Choroid plexus epithelial cell (primary cell): ENCODE measurements at regions not wholly inside any gene's neighbourhood (a gene's known extent, or its start where the extent isn't known, plus 50 kb on each side); places are given as distances from the start of the nearest gene placed in this dataset.

ENCODE experiments used
- DNase-seq: peaks from one replicate; pipeline ENCODE4 v3.0.0-alpha.2; 2010; ENCODE audit warnings: low read depth
- H3K4me3 ChIP-seq: 2 replicates; pipeline ENCODE4 v1.5.1; 2011; ENCODE audit warnings: low read depth, mild to moderate bottlenecking, control low read depth, low read length, moderate library complexity
- TF ChIP-seq, protein P1 (sequence below): conservative IDR thresholded peaks from 2 replicates; pipeline ENCODE4 v1.5.1; 2011; ENCODE audit warnings: low read depth, mild to moderate bottlenecking, control low read depth, inconsistent platforms, low read length, moderate library complexity

DNA sequence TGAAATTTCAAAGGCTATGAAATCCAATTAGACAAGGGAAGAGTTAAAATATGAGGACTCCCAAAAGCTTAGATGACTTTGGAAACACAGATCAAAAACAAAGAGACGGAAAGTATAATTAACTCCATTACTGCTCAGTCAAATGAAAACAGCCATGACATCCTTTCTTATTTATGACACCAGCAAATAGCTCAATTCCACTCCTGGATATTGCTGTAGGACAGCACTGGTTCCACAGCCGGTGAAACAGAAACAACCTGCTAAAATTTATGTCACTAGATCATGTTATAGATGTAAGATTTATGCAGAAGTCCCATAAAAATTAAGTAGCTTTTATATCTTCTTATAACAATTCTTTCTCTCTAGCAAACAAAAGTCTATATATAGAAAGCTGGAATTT, 65.6 kb upstream of the RRP15 start:
- DNase-seq = no peak
- TF ChIP-seq, protein P1, sequence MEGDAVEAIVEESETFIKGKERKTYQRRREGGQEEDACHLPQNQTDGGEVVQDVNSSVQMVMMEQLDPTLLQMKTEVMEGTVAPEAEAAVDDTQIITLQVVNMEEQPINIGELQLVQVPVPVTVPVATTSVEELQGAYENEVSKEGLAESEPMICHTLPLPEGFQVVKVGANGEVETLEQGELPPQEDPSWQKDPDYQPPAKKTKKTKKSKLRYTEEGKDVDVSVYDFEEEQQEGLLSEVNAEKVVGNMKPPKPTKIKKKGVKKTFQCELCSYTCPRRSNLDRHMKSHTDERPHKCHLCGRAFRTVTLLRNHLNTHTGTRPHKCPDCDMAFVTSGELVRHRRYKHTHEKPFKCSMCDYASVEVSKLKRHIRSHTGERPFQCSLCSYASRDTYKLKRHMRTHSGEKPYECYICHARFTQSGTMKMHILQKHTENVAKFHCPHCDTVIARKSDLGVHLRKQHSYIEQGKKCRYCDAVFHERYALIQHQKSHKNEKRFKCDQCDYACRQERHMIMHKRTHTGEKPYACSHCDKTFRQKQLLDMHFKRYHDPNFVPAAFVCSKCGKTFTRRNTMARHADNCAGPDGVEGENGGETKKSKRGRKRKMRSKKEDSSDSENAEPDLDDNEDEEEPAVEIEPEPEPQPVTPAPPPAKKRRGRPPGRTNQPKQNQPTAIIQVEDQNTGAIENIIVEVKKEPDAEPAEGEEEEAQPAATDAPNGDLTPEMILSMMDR = no peak
- H3K4me3 ChIP-seq = no peak overlapping the region

DNA sequence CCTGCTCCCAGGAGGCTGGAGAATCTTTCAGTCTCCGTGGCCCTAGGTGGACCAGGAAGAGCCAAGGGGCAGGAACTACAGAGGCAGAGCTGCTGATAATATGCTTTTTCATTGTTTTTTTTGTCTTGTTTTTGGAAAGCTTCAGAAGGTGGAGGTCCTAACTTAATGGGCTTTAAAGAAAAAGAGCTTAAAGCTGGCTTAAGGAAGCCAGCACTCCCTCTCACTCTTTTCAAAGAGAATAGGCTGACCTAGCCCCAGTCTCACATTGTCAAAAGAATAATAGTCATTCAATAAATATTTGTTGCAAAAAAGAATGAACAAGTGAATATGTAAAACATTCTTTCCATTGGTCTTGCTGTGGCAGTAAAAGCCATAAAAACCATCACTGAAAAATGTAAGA, 61.0 kb upstream of the RRP15 start:
- DNase-seq = no peak
- no peak overlapping the region for H3K4me3 ChIP-seq
- TF ChIP-seq, protein P1 = no peak

DNA sequence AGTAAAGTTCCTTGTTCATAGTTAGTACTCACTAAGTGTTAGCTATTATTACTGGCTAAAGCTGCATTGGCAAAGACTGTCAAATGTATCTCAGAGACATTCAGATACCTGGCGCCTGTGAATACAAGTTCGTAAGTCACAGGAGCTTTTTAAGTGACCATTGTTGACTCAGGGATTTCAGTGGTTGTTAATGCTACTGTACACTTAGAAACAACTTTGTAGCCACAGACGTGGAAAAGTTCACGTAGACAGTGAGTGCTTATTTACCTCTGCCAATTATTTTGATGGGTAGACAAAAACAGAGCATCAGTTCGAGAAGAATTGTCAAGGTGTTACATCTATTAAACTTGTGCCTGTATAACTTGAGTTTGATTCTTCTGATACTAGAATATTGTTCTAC, 59.1 kb upstream of the RRP15 start:
- no peak for DNase-seq

More for the DNA sequence above, 59.1 kb upstream of the RRP15 start:
- TF ChIP-seq, protein P1 = no peak
- no peak overlapping the region for H3K4me3 ChIP-seq
